Liver (tissue), 8 donors: ENCODE measurements at regions not wholly inside any gene's neighbourhood (a gene's known extent, or its start where the extent isn't known, plus 50 kb on each side); places are given as distances from the start of the nearest gene placed in this dataset.

Experiments used
- DNase-seq: peaks from one replicate; pipeline ENCODE4 v3.0.0-alpha.2; 2017; ENCODE audit warnings: low spot score
- H3K27ac ChIP-seq, 2 donors: one replicate each; pipeline ENCODE4 v1.7.0; 2013; ENCODE audit warnings: inconsistent platforms in 2 of 2, low read length in 2 of 2, control low read depth in 1 of 2, low read depth in 1 of 2, mild to moderate bottlenecking in 1 of 2
- H3K27me3 ChIP-seq, 4 donors: one replicate each; pipeline versions ENCODE4 v1.6.1 to v1.7.0; 2013; ENCODE audit warnings: low read length in 3 of 4, inconsistent platforms in 1 of 4, mild to moderate bottlenecking in 1 of 4, moderate library complexity in 1 of 4; ENCODE audit not compliant: control insufficient read depth in 4 of 4, insufficient read depth in 4 of 4
- H3K36me3 ChIP-seq, 4 donors: one replicate each; pipeline versions ENCODE4 v1.6.1 to v1.7.0; 2013; ENCODE audit warnings: low read length in 3 of 4, mild to moderate bottlenecking in 3 of 4, low read depth in 1 of 4, moderate library complexity in 1 of 4; ENCODE audit not compliant: control insufficient read depth in 4 of 4, insufficient read depth in 3 of 4
- H3K4me1 ChIP-seq, 4 donors: one replicate each; pipeline versions ENCODE4 v1.6.1 to v1.7.0; 2013; ENCODE audit warnings: low read length in 3 of 4, mild to moderate bottlenecking in 3 of 4, moderate library complexity in 1 of 4; ENCODE audit not compliant: control insufficient read depth in 4 of 4, insufficient read depth in 4 of 4
- H3K4me3 ChIP-seq, 3 donors: one replicate each; pipeline versions ENCODE4 v1.6.1 to v1.7.0; 2013; ENCODE audit warnings: low read length in 3 of 3, control low read depth in 1 of 3, low read depth in 1 of 3, mild to moderate bottlenecking in 1 of 3
- H3K9ac ChIP-seq, 2 donors: one replicate each; pipeline ENCODE4 v1.7.0; 2013; ENCODE audit warnings: low read length in 2 of 2, mild to moderate bottlenecking in 2 of 2, moderate library complexity in 2 of 2, control low read depth in 1 of 2, low read depth in 1 of 2
- H3K9me3 ChIP-seq, 4 donors: one replicate each; pipeline versions ENCODE4 v1.6.1 to v1.7.0; 2013; ENCODE audit warnings: low read length in 3 of 4; ENCODE audit not compliant: control insufficient read depth in 4 of 4
- CTCF ChIP-seq: fragments of 150-350 bp; IDR thresholded peaks from 2 replicates; pipeline ENCODE4 v1.5.1; 2017; ENCODE audit warnings: improper control_type of control experiment, low read depth, low read length; ENCODE audit not compliant: missing input control
- EGR1 ChIP-seq, 2 donors: IDR thresholded peaks; 2 replicates each; pipeline ENCODE4 v1.6.1; 2016 to 2018; ENCODE audit warnings: antibody characterized with exemption in 2 of 2, low read depth in 2 of 2
- FOXA1 ChIP-seq: IDR thresholded peaks from 2 replicates; pipeline ENCODE4 v1.6.1; 2016; ENCODE audit warnings: antibody characterized with exemption
- HNF4A ChIP-seq, 2 donors: conservative IDR thresholded peaks; 2 replicates each; pipeline ENCODE4 v1.6.1; 2016; ENCODE audit warnings: antibody characterized with exemption in 2 of 2, mild to moderate bottlenecking in 2 of 2
- HNF4G ChIP-seq: IDR thresholded peaks from 2 replicates; pipeline ENCODE4 v1.6.1; 2016; ENCODE audit warnings: antibody characterized with exemption
- MAX ChIP-seq: IDR thresholded peaks from 2 replicates; pipeline ENCODE4 v1.6.1; 2016; ENCODE audit warnings: antibody characterized with exemption
- NR2F2 ChIP-seq: IDR thresholded peaks from 2 replicates; pipeline ENCODE4 v1.6.1; 2016; ENCODE audit warnings: antibody characterized with exemption
- RAD21 ChIP-seq, 2 donors: IDR thresholded peaks; 2 replicates each; pipeline ENCODE4 v1.6.1; 2016; ENCODE audit warnings: antibody characterized with exemption in 2 of 2, mild to moderate bottlenecking in 2 of 2
- REST ChIP-seq: IDR thresholded peaks from 2 replicates; pipeline ENCODE4 v1.6.1; 2016; ENCODE audit warnings: antibody characterized with exemption, mild to moderate bottlenecking
- RXRA ChIP-seq, 2 donors: IDR thresholded peaks; 2 replicates each; pipeline ENCODE4 v1.6.1; 2017 to 2018; ENCODE audit warnings: antibody characterized with exemption in 2 of 2, mild to moderate bottlenecking in 1 of 2
- SP1 ChIP-seq: IDR thresholded peaks from 2 replicates; pipeline ENCODE4 v1.6.1; 2018; ENCODE audit warnings: antibody characterized with exemption, mild to moderate bottlenecking
- TAF1 ChIP-seq: conservative IDR thresholded peaks from 2 replicates; pipeline ENCODE4 v1.6.1; 2016; ENCODE audit warnings: antibody characterized with exemption, mild to moderate bottlenecking
- YY1 ChIP-seq: IDR thresholded peaks from 2 replicates; pipeline ENCODE4 v1.6.1; 2016; ENCODE audit warnings: antibody characterized with exemption, mild to moderate bottlenecking
- WGBS: extraction: QIAGEN DNeasy Blood & Tissue Kit; methylation state at CpG from one replicate; pipeline ENCODE4 v1.1.7; 2013; 5-methylcytosine and 5-hydroxymethylcytosine counted together
- TF ChIP-seq, protein P1 (sequence below): IDR thresholded peaks from 2 replicates; pipeline ENCODE4 v1.6.1; 2016; ENCODE audit warnings: antibody characterized with exemption
- TF ChIP-seq, protein P2 (sequence below): IDR thresholded peaks from 2 replicates; pipeline ENCODE4 v1.6.1; 2016; ENCODE audit warnings: antibody characterized with exemption
- donor health status: healthy.
- donor health status: healthy.
- donor health status: healthy.
- donor health status: healthy.
- donor health status: healthy.

DNA sequence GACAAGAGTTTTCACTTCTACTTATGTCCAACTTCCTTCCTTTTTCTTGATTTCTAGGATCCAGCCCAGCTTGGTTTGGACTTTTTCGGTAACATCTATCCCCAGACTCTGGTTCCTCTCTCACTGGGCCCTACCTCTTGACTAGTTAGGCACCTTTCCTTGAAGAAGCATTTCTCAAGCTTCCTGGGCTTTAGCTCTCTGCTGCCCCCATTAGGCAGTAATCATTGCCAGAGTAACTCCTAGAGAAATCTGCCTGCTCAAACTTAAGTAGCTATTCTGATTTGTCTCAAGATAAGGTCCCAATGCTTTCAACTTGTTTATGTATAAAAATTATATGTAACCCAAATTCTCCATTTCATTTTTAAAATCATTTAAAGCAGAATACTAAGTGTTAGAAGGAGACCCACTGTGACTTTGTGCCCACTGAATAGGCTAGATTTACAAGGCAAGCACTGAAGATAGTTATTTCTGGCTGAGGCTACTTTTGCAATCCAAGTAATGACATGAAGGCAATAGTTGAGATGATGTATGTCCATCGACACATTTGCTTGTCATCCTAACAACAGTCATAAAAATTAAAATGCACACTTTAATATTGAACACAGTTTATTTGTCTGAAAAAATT is 275.0 kb upstream of the G2E3 start (continued):
- no peak for TF ChIP-seq CTCF
- TF ChIP-seq, protein P1, sequence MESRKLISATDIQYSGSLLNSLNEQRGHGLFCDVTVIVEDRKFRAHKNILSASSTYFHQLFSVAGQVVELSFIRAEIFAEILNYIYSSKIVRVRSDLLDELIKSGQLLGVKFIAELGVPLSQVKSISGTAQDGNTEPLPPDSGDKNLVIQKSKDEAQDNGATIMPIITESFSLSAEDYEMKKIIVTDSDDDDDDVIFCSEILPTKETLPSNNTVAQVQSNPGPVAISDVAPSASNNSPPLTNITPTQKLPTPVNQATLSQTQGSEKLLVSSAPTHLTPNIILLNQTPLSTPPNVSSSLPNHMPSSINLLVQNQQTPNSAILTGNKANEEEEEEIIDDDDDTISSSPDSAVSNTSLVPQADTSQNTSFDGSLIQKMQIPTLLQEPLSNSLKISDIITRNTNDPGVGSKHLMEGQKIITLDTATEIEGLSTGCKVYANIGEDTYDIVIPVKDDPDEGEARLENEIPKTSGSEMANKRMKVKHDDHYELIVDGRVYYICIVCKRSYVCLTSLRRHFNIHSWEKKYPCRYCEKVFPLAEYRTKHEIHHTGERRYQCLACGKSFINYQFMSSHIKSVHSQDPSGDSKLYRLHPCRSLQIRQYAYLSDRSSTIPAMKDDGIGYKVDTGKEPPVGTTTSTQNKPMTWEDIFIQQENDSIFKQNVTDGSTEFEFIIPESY, result no peak

DNA sequence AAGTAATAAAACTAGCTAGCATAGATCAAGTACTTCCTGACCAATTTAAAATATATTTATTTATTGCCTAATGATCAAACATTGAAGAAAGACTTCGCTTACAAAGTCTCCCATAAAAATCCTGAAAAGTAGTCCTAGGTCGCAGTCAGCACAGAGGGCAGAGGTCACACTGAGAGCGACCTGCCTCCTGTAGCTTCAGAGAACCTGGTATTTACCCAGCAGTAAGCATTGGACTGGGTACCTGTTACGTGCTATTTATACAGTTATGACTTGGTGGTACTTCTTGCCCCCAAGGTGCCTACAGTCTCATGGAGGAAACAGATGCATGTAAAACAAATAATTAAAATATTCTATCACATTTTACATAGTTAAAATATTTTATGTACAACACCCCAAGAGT is 274.1 kb upstream of the G2E3 start:
- TF ChIP-seq MAX, result no peak
- TF ChIP-seq REST, result no peak
- TF ChIP-seq, protein P2, sequence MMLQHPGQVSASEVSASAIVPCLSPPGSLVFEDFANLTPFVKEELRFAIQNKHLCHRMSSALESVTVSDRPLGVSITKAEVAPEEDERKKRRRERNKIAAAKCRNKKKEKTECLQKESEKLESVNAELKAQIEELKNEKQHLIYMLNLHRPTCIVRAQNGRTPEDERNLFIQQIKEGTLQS, result no peak
- TF ChIP-seq HNF4G, result no peak
- TF ChIP-seq NR2F2, result no peak
- no peak for TF ChIP-seq SP1
- Histone ChIP-seq H3K9ac (no peak overlapping the region), H3K27ac (no peak overlapping the region), H3K9me3 (no peaks in the 10 kb centered on the region), H3K36me3 (no peaks in the 10 kb centered on the region), H3K27me3 (no peaks in the 10 kb centered on the region), H3K4me3 (no peak overlapping the region), H3K4me1 (no peaks in the 10 kb centered on the region)
- WGBS, result 42% methylated on average over 4 of the region's 4 CpGs
- no peak for DNase-seq

DNA sequence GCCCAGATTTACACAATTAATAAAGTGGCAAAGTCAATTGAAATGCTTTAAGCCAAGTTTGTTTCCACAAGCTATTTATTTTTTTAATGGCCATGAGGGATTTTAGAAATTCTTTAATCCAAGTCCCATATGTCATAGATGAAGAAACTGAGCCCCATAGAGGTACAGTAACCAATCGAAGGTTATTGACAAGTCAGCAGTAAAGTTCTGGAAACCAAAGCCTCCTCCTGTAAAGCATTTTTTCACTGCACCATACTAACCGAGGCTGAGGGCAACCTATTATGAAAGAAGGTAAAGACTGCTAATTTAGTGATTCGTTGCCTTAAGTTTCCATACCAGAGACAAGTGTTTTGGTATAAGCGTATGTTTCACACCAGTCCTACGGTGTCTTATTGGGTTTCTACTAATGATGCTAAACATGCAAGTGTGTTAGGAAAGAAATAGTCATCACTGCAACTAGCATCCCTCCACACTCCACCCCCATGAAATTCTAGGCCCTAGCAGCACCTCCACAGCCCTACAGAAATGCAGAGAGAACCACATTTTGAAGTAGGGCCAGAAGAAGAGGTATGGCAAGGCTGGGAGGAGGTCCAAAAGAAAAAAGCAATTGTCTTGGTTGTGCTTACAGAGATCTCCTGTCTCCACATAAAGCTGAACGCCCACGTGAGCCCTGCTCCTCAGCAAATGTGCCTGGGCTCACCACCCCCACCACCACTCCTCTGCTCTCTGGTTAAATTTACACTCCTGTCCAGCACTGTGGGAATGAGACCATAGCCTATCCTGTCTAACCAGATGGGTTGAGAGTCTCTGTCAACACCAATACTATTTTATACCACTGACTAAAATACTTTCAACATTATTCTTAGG is 271.1 kb upstream of the G2E3 start:
- WGBS, result 84% methylated on average over 7 of the region's 7 CpGs
- H3K36me3 ChIP-seq, result no peaks in the 10 kb centered on the region
- no peaks in the 10 kb centered on the region for H3K9me3 ChIP-seq
- no peak overlapping the region for H3K9ac ChIP-seq
- H3K27ac ChIP-seq, result no peak overlapping the region
- no peak overlapping the region for H3K4me3 ChIP-seq
- H3K27me3 ChIP-seq, result no peaks in the 10 kb centered on the region
- DNase-seq, result no peak
- no peaks in the 10 kb centered on the region for H3K4me1 ChIP-seq
- TF ChIP-seq HNF4A (conservative IDR thresholded peaks at IDR 0.05), result no peak
- no peak for TF ChIP-seq NR2F2
- no peak for TF ChIP-seq RAD21 (IDR thresholded peaks at IDR 0.05)
- TF ChIP-seq YY1, result no peak
- no peak for TF ChIP-seq HNF4G
- TF ChIP-seq CTCF, result no peak
- TF ChIP-seq EGR1 (IDR thresholded peaks at IDR 0.05; ENCODE audit: low read depth in 2 of 2), result no peak
- TF ChIP-seq, protein P2, result no peak
- TF ChIP-seq RXRA (IDR thresholded peaks at IDR 0.05), result no peak
- no peak for TF ChIP-seq FOXA1
- no peak for TF ChIP-seq MAX
- no peak for TF ChIP-seq TAF1
